T-helper 1 cell treated with Interleukin-12 subunit alpha and Interleukin-12 subunit beta and Interleukin-4 antibody, amounts not matched to agents 30 μg/mL and 1 μg/mL, for 36 hours (primary cell): ENCODE measurements at regions not wholly inside any gene's neighbourhood (a gene's known extent, or its start where the extent isn't known, plus 50 kb on each side); places are given as distances from the start of the nearest gene placed in this dataset.

Source experiments
- H3K27ac Mint-ChIP-seq: one replicate; pipeline ENCODE4 v1.8.0; 2021; ENCODE audit warnings: mild to moderate bottlenecking, mixed read lengths
- H3K27me3 Mint-ChIP-seq: one replicate; pipeline ENCODE4 v1.8.0; 2021; ENCODE audit warnings: low read depth, mixed read lengths
- H3K36me3 Mint-ChIP-seq: one replicate; pipeline ENCODE4 v1.8.0; 2021; ENCODE audit warnings: low read depth, mixed read lengths
- H3K4me1 Mint-ChIP-seq: one replicate; pipeline ENCODE4 v1.8.0; 2021; ENCODE audit warnings: low read depth, mixed read lengths
- H3K4me3 Mint-ChIP-seq: one replicate; pipeline ENCODE4 v1.8.0; 2021; ENCODE audit warnings: mild to moderate bottlenecking, moderate library complexity, mixed read lengths
- H3K9me3 Mint-ChIP-seq: one replicate; pipeline ENCODE4 v1.8.0; 2021; ENCODE audit warnings: mixed read lengths

DNA sequence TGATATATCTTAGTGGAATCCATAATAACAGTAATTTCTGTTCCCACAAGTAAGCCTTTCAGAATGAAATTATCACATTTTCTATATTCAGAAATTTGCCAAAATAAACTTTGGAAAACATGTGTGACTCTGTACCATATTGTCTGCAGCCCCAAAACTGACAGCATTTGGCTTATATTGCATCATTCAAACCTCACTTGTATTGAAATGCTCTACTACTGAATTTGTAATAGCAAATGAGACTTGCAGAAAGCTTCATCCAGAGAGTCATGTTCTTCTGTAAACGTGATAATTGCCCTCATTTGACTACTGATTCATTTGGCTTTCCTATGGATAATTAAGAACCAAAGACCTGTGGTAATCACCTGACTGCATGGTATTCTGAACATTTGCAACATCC, 1249.5 kb upstream of the CDH18 start:
- no peak overlapping the region for H3K4me3 Mint-ChIP-seq
- H3K9me3 Mint-ChIP-seq: peaks cover 5% of the 10 kb centered on the region
- H3K27ac Mint-ChIP-seq: no peak overlapping the region
- H3K27me3 Mint-ChIP-seq: no peaks in the 10 kb centered on the region
- H3K4me1 Mint-ChIP-seq: no peaks in the 10 kb centered on the region
- no peaks in the 10 kb centered on the region for H3K36me3 Mint-ChIP-seq

DNA sequence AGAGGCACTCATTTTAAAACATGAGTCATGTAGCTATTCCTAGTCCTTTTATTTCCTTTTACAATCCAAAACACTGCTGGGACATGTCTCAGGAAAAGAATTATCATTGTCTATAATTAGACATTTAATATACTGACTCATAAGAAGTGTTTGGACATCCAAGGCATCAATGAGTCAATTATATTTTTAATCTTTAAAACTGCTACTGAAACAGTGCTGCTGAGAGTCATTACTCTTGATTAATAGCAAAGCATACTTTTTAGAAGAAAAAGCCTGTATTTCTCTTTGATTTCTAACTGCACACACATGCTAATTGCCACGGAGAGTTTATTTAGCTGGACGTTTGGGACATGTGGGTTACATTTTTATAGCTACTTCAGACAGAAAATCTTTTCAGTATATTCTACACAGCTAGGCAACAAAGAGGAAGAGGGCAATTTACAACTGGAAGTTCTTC, 1249.0 kb upstream of the CDH18 start:
- Mint-ChIP-seq H3K4me1 (no peaks in the 10 kb centered on the region), H3K36me3 (no peaks in the 10 kb centered on the region), H3K27ac (no peak overlapping the region), H3K4me3 (no peak overlapping the region), H3K27me3 (no peaks in the 10 kb centered on the region), H3K9me3 (peaks cover 3% of the 10 kb centered on the region)

DNA sequence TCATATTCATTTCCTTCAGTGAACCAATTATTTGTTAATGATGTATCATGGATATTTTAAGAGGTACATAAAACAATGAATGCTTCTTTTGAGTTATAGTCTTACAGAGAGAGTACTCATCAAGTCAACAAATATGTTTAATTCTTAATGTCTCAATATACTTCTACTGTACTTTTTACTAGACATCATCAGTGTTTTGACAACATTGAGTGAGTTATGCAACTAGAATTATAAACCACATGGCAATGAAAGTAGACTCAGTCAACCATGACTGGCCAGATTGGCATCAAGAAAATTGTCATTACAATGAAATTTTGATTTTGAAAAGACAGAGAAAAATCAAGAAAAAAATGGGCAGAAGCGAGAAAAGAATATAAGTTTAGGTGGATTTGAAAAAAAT, 1248.1 kb upstream of the CDH18 start:
- H3K4me1 Mint-ChIP-seq: no peaks in the 10 kb centered on the region
- no peaks in the 10 kb centered on the region for H3K36me3 Mint-ChIP-seq
- no peaks in the 10 kb centered on the region for H3K27me3 Mint-ChIP-seq
- no peaks in the 10 kb centered on the region for H3K9me3 Mint-ChIP-seq
- no peak overlapping the region for H3K4me3 Mint-ChIP-seq
- no peak overlapping the region for H3K27ac Mint-ChIP-seq

DNA sequence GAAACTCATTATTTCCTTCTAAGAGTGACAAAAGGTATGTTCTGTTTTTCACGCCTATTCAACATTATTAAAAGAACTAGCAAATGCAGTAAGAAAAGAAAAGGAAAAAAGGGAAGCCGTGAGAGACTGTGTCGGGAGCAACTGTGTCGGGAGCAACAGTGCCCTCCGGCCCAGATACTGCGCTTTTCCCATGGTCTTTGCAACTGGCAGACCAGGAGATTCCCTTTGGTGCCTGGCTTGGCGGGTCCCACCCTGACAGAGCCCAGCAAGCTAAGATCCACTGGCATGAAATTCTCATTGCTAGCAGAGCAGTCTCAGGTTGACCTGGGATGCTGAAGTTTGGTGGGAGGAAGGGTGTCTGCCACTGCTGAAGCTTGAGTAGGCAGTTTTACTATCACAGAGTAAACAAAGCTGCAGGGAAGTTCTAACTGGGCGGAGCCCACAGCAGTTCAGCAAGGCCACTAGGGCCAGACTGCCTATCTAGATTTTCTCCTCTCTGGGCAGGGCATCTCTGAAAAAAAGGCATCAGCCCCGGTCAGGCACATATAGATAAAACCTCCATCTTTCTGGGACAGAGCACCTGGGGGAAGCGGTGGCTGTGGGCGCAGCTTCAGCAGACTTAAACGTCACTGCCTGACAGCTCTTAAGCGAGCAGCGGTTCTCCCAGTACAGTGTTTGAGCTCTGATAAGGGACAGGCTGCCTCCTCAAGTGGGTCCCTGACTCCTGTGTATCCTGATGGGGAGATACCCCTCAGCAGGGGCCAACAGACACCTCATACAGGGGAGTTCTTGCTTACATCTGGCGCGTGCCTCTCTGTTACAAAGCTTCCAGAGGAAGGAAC, 1237.4 kb upstream of the CDH18 start:
- H3K9me3 Mint-ChIP-seq: peaks cover 25% of the 10 kb centered on the region
- no peaks in the 10 kb centered on the region for H3K27me3 Mint-ChIP-seq
- H3K4me3 Mint-ChIP-seq: no peak overlapping the region
- H3K36me3 Mint-ChIP-seq: no peaks in the 10 kb centered on the region
- no peaks in the 10 kb centered on the region for H3K4me1 Mint-ChIP-seq
- H3K27ac Mint-ChIP-seq: no peak overlapping the region

DNA sequence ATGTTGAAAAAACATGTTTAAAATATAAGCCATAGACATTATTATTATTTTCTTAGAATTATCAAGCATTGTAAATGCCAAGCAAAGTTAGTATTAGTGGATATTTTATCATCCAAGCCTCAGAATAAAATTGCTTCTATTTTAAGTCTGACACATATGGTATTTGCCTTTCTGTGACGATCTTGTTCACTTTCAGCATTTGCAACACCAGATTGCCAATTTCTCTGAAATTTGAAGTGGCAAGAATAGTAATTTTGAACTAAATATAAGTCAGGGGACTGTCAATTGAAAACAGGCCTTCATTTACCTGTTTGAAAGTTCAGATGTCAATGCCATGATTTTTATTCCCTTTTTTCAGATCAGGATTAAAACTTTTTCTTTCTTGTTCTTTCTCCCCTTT, 1233.6 kb upstream of the CDH18 start:
- Mint-ChIP-seq H3K27me3 (no peaks in the 10 kb centered on the region), H3K36me3 (no peaks in the 10 kb centered on the region), H3K27ac (no peak overlapping the region)

DNA sequence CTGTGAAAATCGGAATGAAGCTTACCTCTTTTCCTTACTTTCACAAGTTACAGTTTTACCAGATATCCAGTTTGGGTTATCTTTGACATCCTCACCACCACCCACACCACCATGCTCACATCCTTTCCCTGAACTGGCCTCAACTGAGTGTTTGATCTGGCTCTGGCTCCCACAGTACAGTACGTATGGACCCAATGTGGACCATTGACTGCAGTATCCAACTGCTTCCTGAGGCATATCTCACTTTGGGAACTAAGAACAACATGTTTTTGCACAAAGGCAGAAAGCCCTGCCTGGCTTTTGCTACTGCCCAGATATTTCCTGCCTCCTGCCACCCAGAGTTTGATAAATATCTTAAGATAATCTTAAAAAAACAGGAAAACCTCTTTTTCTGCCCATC, 1232.0 kb upstream of the CDH18 start:
- Mint-ChIP-seq H3K27me3 (no peaks in the 10 kb centered on the region), H3K4me1 (no peaks in the 10 kb centered on the region), H3K27ac (no peak overlapping the region), H3K9me3 (peaks cover 8% of the 10 kb centered on the region), H3K36me3 (no peaks in the 10 kb centered on the region), H3K4me3 (no peak overlapping the region)

More for the DNA sequence above, 1233.6 kb upstream of the CDH18 start:
- Mint-ChIP-seq H3K9me3 (peaks cover 13% of the 10 kb centered on the region), H3K4me1 (no peaks in the 10 kb centered on the region), H3K4me3 (no peak overlapping the region)

DNA sequence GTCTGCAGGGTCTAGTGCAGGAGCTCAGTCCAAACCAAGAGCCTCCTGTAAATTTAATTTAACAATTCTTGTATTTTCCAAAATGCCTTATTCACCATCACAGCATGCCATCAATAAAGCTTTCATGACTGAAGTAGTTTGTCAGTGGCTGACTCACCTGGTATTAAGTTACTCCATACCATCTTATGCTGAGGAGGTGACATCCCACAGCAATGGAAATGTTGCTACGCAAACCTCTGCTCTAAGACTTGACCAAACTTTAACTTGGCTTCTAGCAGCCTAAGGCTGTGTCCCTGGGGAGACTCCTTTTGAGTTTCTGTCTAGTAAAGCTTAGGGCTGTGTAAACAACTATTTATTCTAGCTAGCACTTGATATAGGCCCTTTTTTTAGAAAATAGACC, 1231.3 kb upstream of the CDH18 start:
- Mint-ChIP-seq H3K9me3 (peaks cover 8% of the 10 kb centered on the region), H3K27me3 (no peaks in the 10 kb centered on the region), H3K36me3 (no peaks in the 10 kb centered on the region), H3K27ac (no peak overlapping the region), H3K4me3 (no peak overlapping the region), H3K4me1 (no peaks in the 10 kb centered on the region)

DNA sequence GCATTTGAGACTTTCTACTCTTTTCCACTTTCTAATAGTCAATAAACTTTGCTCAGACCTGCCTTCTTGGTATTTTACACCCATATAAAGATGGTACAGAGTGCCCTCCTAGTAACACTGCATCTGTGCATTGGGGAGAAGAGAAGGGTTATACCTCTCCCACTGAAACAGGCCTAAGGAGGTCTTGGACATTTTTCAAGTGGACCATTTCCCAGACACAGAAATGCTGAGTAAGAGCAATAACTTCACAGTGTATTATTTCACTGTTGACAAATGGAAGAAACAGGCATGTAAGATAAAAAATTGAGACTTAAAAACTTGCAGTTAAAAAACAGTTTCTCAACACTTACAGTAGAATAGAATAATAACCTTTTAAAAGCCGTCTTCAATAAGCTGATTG, 1224.0 kb upstream of the CDH18 start:
- Mint-ChIP-seq H3K4me3 (no peak overlapping the region), H3K4me1 (no peaks in the 10 kb centered on the region), H3K27ac (no peak overlapping the region), H3K36me3 (no peaks in the 10 kb centered on the region), H3K9me3 (peaks cover 4% of the 10 kb centered on the region), H3K27me3 (no peaks in the 10 kb centered on the region)

DNA sequence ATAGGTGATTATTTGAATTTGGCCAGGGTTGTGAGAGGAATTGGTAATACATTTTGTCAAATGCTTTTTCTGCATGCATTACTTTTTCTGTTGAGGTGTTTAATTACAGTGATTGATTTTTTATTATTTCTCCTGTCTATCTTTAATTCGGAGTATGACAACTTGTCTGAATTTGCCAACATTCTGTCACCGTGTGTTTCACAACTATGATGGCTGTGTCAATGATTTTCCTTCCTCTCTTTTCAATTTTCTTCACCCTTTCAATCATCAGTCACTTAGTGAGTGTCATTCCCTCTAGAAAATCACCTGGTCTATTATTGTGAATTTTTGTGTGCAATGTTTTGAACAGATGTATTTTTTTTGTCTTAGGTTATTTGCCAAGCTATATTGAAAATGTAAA, 1221.4 kb upstream of the CDH18 start:
- Mint-ChIP-seq H3K27me3 (no peaks in the 10 kb centered on the region), H3K4me1 (no peaks in the 10 kb centered on the region), H3K4me3 (no peak overlapping the region), H3K36me3 (no peaks in the 10 kb centered on the region), H3K27ac (no peak overlapping the region), H3K9me3 (peaks cover 4% of the 10 kb centered on the region)

DNA sequence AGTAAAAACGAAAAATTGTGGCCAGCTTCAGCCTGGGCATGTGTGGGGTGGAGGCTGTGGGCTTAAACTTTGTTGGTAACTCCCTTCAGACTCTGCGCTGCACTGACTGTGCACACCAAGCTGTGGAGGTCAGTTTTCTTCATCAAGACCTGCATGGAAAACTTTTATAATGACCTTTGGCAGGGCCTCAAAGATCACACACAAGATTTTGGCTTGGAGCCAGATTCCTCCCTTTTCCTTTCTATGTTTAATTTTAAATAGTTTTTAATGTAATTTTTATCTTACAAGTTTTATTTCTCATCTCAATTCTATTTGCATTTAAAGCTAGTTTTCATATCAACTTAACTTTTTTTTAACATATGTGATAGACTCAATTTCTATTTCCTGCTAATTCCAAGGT, 1211.1 kb upstream of the CDH18 start:
- no peaks in the 10 kb centered on the region for H3K4me1 Mint-ChIP-seq
- H3K9me3 Mint-ChIP-seq: peaks cover 11% of the 10 kb centered on the region
- H3K4me3 Mint-ChIP-seq: no peak overlapping the region
- H3K36me3 Mint-ChIP-seq: no peaks in the 10 kb centered on the region
- no peaks in the 10 kb centered on the region for H3K27me3 Mint-ChIP-seq
- no peak overlapping the region for H3K27ac Mint-ChIP-seq

DNA sequence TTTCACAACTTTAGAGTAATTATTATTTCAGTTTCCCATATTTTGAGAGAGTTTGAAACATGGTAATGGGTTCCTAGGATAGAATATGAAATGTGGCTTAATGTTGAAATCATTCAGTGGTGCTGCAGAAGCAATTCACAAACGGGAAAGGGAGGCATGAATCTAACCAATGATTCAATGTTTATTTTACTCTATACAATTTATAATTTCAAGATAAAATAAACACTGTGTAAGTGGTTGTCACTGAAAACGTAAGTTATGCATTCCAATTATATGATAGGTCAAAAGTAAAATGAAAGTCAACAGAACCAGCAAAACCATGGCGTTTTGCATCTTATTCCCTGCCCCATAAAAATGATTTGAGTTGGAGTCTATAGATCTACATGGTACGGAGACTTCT, 1207.1 kb upstream of the CDH18 start:
- no peaks in the 10 kb centered on the region for H3K36me3 Mint-ChIP-seq
- H3K9me3 Mint-ChIP-seq: peaks cover 7% of the 10 kb centered on the region
- H3K27ac Mint-ChIP-seq: no peak overlapping the region
- no peak overlapping the region for H3K4me3 Mint-ChIP-seq
- H3K4me1 Mint-ChIP-seq: no peaks in the 10 kb centered on the region
- H3K27me3 Mint-ChIP-seq: no peaks in the 10 kb centered on the region

DNA sequence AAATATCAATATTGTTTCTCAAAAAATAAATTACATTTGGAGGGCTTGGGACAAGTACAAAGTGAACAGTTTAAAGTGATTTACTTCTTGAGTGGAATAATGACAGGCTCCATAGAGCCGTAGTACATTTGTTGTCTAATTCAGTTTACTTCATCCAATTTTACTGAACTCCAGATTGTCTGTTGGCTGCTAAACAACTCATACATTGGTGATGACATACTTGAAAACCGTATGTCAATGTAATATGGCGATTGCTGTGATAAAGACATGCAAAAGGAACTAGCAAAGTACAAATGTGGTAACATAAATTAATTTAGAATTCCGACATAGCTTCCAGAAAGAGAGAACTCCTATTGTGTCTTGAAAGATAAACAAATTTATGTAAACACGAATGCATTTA, 1197.5 kb upstream of the CDH18 start:
- Mint-ChIP-seq H3K4me3 (no peak overlapping the region), H3K4me1 (no peaks in the 10 kb centered on the region), H3K9me3 (peaks cover 4% of the 10 kb centered on the region), H3K27me3 (no peaks in the 10 kb centered on the region), H3K27ac (no peak overlapping the region), H3K36me3 (no peaks in the 10 kb centered on the region)

DNA sequence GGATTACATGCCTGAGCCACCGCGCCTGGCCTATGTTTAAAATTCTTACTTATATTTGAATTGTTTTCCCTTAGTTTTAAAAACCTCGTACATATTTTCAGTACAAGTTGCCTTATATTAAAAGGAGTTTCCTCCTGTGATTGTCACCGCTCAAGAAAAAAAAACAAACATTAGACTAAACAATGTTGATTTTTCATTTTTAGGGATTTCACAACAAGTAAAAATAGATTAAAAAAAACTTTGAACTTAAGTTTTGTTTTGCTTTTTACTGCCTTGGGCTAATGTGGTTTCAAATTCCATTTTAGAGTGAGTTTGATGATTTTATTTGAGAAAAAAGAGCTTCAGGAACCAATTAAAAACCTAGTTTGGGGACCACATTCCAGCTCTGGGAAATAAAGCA, 1196.6 kb upstream of the CDH18 start:
- H3K9me3 Mint-ChIP-seq: peaks cover 4% of the 10 kb centered on the region
- H3K4me1 Mint-ChIP-seq: no peaks in the 10 kb centered on the region
- H3K27me3 Mint-ChIP-seq: no peaks in the 10 kb centered on the region
- no peak overlapping the region for H3K4me3 Mint-ChIP-seq
- no peak overlapping the region for H3K27ac Mint-ChIP-seq
- no peaks in the 10 kb centered on the region for H3K36me3 Mint-ChIP-seq

DNA sequence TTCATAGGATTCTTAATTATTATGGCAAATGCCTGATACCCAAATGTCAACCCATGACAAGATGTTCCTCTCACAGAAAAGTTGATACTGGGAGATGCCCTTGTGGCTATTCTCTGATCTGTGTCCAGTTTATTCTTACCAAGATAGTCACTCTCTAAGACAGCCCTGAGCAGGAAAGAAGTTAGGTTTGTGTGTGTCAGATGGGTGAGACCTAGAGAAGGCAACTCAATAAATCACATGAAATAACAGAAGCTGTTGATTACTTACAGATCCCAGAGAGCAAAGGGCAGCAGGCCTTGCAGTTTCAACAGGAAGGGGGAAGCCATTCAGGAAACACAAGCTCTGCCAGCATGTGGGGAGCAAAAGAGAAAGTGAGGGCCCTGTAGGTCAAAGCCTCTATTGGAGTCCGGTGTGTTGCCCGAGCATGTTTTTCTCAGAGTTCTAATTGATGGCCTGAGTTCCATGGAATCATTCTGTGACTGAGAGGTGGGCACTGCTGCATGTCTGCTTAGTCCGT, 1193.7 kb upstream of the CDH18 start:
- no peaks in the 10 kb centered on the region for H3K27me3 Mint-ChIP-seq
- peaks cover 4% of the 10 kb centered on the region for H3K9me3 Mint-ChIP-seq
- H3K27ac Mint-ChIP-seq: no peak overlapping the region
- no peaks in the 10 kb centered on the region for H3K4me1 Mint-ChIP-seq
- no peak overlapping the region for H3K4me3 Mint-ChIP-seq
- H3K36me3 Mint-ChIP-seq: no peaks in the 10 kb centered on the region

DNA sequence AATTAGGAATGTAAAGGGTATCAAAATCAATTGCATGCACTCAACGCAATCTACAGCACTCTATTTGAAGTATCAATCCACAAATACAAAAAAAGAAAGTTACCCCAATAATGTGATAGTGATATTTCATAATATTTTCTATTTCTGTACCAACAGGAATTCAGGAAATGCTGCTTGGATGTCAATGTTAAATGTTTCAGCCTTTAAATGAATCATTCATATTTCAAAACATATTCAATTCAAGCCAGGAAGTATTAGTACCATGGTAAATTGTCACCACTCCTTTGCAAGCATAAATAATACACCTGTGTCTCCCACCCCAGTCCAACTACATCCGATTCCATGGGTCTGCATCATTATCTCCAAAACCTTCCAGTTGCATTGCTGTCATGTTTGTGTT, 1185.5 kb upstream of the CDH18 start:
- no peak overlapping the region for H3K27ac Mint-ChIP-seq
- no peaks in the 10 kb centered on the region for H3K36me3 Mint-ChIP-seq
- H3K9me3 Mint-ChIP-seq: peaks cover 12% of the 10 kb centered on the region
- H3K4me3 Mint-ChIP-seq: no peak overlapping the region
- H3K27me3 Mint-ChIP-seq: no peaks in the 10 kb centered on the region
- no peaks in the 10 kb centered on the region for H3K4me1 Mint-ChIP-seq
